Small intestine (tissue), 7 donors: ENCODE measurements at regions not wholly inside any gene's neighbourhood (a gene's known extent, or its start where the extent isn't known, plus 50 kb on each side); places are given as distances from the start of the nearest gene placed in this dataset.
A peak's percentile ranks its signal among the peaks of the same experiment; 100 is the strongest.

Experiments
- DNase-seq, 2 donors: peaks; one replicate each; pipeline versions ENCODE4 v3.0.0 to v3.0.0-alpha.2; 2013
- FAIRE-seq: peaks from 2 replicates; lab custom pipeline; 2012; peaks lifted over from hg19 to GRCh38; lab: Jason Lieb, UNC
- H3K27ac ChIP-seq, 3 donors: one replicate each; pipeline ENCODE4 v1.5.1; 2013; ENCODE audit warnings: low read length in 2 of 3, mild to moderate bottlenecking in 2 of 3, control low read depth in 1 of 3, inconsistent platforms in 1 of 3, low read depth in 1 of 3, moderate library complexity in 1 of 3
- H3K27me3 ChIP-seq, 3 donors: one replicate each; pipeline ENCODE4 v1.6.1; 2013; ENCODE audit warnings: low read length in 3 of 3, inconsistent platforms in 1 of 3; ENCODE audit not compliant: control insufficient read depth in 3 of 3, insufficient read depth in 3 of 3
- H3K36me3 ChIP-seq, 3 donors: one replicate each; pipeline ENCODE4 v1.6.1; 2013; ENCODE audit warnings: low read length in 3 of 3, inconsistent platforms in 1 of 3, low read depth in 1 of 3, mild to moderate bottlenecking in 1 of 3, moderate library complexity in 1 of 3; ENCODE audit not compliant: control insufficient read depth in 3 of 3, insufficient read depth in 2 of 3
- H3K4me1 ChIP-seq, 3 donors: one replicate each; pipeline ENCODE4 v1.6.1; 2013; ENCODE audit warnings: low read length in 2 of 3, inconsistent platforms in 1 of 3, low read depth in 1 of 3, mild to moderate bottlenecking in 1 of 3, moderate library complexity in 1 of 3; ENCODE audit not compliant: control insufficient read depth in 3 of 3, insufficient read depth in 2 of 3
- H3K4me3 ChIP-seq, 3 donors: one replicate each; pipeline ENCODE4 v1.5.1; 2013; ENCODE audit warnings: low read length in 3 of 3, control low read depth in 1 of 3, inconsistent platforms in 1 of 3, low read depth in 1 of 3, mild to moderate bottlenecking in 1 of 3, moderate library complexity in 1 of 3
- H3K9me3 ChIP-seq, 2 donors: one replicate each; pipeline ENCODE4 v1.6.1; 2013; ENCODE audit warnings: low read depth in 1 of 2, low read length in 1 of 2; ENCODE audit not compliant: control insufficient read depth in 2 of 2, insufficient read depth in 1 of 2
- WGBS, 3 donors: extraction: QIAGEN DNeasy Blood & Tissue Kit; methylation state at CpG; one replicate each; pipeline ENCODE4 v1.1.7; 2013; 5-methylcytosine and 5-hydroxymethylcytosine counted together
- donor health status: healthy with polysubstance abuse.
- donor health status: control.
- donor health status: control.
- donor health status: Bipolar disorder and iron deficiency.
- donor health status: healthy.

- DNase-seq (no peak), FAIRE-seq (no peak)
- no peaks in the 10 kb centered on the region for H3K27me3 ChIP-seq
- 59 to 95% (median 91%) methylated on average over 1 of the region's 1 CpG for WGBS, 3 donors
- H3K27ac ChIP-seq, result no peak overlapping the region
- peaks cover 0 to 39% of the 10 kb centered on the region in 2 donors for H3K9me3 ChIP-seq
- H3K36me3 ChIP-seq, result no peaks in the 10 kb centered on the region
- no peaks in the 10 kb centered on the region for H3K4me1 ChIP-seq
- H3K4me3 ChIP-seq, result no peak overlapping the region
Measured at GRCh38 chr5:110218981-110219380, 507.5 kb downstream of the TMEM232 start.

DNA sequence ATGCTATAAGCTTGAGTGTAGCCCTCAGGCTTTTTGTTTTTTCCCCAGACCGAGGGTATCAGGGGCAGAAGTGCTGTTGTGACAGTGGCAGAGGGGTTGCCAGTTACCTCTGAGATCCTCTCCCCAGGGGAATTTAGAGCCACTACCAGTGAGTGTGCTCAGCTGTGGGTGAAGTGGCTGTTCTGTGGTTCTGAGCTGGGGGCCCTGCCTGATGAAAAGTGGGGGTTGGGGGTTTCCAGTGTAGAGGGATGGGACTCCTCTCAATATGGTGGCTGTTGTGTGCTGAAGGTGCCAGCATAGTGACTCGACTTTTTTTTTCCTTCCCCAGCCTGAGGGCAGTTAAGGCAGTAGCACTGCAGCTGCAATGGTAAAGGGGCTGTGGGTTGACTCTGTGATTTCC lies 506.7 kb downstream of the TMEM232 start:
- H3K36me3 ChIP-seq, result no peaks in the 10 kb centered on the region
- peaks cover 0 to 39% of the 10 kb centered on the region in 2 donors for H3K9me3 ChIP-seq
- H3K4me3 ChIP-seq, result no peak overlapping the region
- no peaks in the 10 kb centered on the region for H3K27me3 ChIP-seq
- FAIRE-seq (no peak), DNase-seq (no peak)
- 56 to 75% (median 63%) methylated on average over 2 of the region's 2 CpGs for WGBS, 3 donors
- no peak overlapping the region for H3K27ac ChIP-seq
- H3K4me1 ChIP-seq, result no peaks in the 10 kb centered on the region

DNA sequence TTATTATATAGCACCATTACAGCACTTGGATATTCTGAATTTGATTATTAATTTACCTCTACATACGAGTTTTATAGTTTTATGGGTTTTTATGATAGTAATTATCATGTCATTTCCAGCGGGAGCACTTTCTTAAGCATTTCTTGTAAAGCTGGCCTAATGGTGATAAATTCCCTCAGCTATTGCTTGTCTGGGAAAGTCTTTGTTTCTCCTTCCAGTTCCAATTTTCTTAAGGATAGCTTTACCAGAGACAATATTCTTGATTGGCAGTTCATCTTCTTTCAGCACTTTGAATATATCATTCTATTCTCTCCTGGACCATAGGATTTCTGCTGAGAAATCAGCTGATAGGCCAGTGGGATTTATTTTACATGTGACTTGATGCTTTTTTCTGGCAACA lies 505.4 kb downstream of the TMEM232 start:
- H3K36me3 ChIP-seq, result no peaks in the 10 kb centered on the region
- DNase-seq (no peak), FAIRE-seq (no peak)
- H3K27me3 ChIP-seq, result no peaks in the 10 kb centered on the region
- no peak overlapping the region for H3K27ac ChIP-seq
- H3K4me1 ChIP-seq, result no peaks in the 10 kb centered on the region
- no peak overlapping the region for H3K4me3 ChIP-seq
- H3K9me3 ChIP-seq, result peaks cover 0 to 39% of the 10 kb centered on the region in 2 donors
- 14 to 54% (median 30%) methylated on average over 2 of the region's 2 CpGs for WGBS, 3 donors

- no peak for FAIRE-seq
- Histone ChIP-seq H3K27me3 (no peaks in the 10 kb centered on the region), H3K9me3 (peaks cover 0 to 42% of the 10 kb centered on the region in 2 donors), H3K36me3 (no peaks in the 10 kb centered on the region), H3K4me1 (no peaks in the 10 kb centered on the region), H3K4me3 (no peak overlapping the region), H3K27ac (no peak overlapping the region)
- DNase-seq, result no peak
- WGBS, 3 donors, result 48 to 73% (median 68%) methylated on average over 1 of the region's 1 CpG
Measured at GRCh38 chr5:110224050-110224449, 502.4 kb downstream of the TMEM232 start.

- peak; percentile 71 for FAIRE-seq
- Histone ChIP-seq H3K27me3 (no peaks in the 10 kb centered on the region), H3K4me1 (no peaks in the 10 kb centered on the region), H3K4me3 (no peak overlapping the region), H3K9me3 (peaks cover 0 to 25% of the 10 kb centered on the region in 2 donors), H3K27ac (no peak overlapping the region), H3K36me3 (no peaks in the 10 kb centered on the region)
- no peak for DNase-seq
- 90 to 97% (median 97%) methylated on average over 1 of the region's 1 CpG for WGBS, 3 donors
Measured at GRCh38 chr5:110225949-110226348, 500.5 kb downstream of the TMEM232 start.

GRCh38 chr5:110239786-110240185 lies 486.7 kb downstream of the TMEM232 start:
- Histone ChIP-seq H3K36me3 (no peaks in the 10 kb centered on the region), H3K27ac (no peak overlapping the region), H3K9me3 (no peaks in the 10 kb centered on the region), H3K4me3 (no peak overlapping the region), H3K27me3 (no peaks in the 10 kb centered on the region), H3K4me1 (no peaks in the 10 kb centered on the region)
- FAIRE-seq (no peak), DNase-seq (peak in 1 of 2 donors; percentile 5)
- WGBS, 3 donors, result 45 to 60% (median 52%) methylated on average over 2 of the region's 2 CpGs

DNA sequence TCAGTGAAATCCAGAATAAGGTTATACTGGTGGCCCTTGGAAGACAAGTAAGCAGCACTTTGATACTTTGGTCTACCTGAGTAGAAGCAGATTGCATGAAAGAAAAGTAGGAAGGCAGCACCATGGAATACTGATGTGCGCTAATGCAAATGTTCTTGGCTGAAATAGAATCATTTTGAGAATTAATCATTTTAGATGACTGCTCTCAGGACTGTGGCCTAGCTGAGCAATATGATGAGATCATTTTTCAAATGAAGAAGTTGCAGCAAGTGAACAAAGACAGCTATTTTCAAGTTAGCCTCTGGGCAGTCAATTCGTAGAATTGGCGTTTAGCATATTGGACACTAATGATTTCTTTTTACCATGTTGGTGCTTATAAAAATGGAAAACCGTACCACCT lies 483.5 kb downstream of the TMEM232 start:
- Histone ChIP-seq H3K4me3 (no peak overlapping the region), H3K27ac (no peak overlapping the region), H3K36me3 (no peaks in the 10 kb centered on the region), H3K9me3 (no peaks in the 10 kb centered on the region), H3K27me3 (no peaks in the 10 kb centered on the region), H3K4me1 (no peaks in the 10 kb centered on the region)
- no peak for FAIRE-seq
- WGBS, 3 donors, result 89 to 94% (median 93%) methylated on average over 4 of the region's 4 CpGs
- no peak for DNase-seq

- DNase-seq (no peak), FAIRE-seq (no peak)
- Histone ChIP-seq H3K4me3 (no peak overlapping the region), H3K4me1 (no peaks in the 10 kb centered on the region), H3K27ac (no peak overlapping the region), H3K36me3 (no peaks in the 10 kb centered on the region), H3K9me3 (no peaks in the 10 kb centered on the region), H3K27me3 (no peaks in the 10 kb centered on the region)
- WGBS, 3 donors, result 84 to 89% (median 88%) methylated on average over 3 of the region's 3 CpGs
Measured at GRCh38 chr5:110248921-110249320, 477.6 kb downstream of the TMEM232 start.

- no peak for FAIRE-seq
- Histone ChIP-seq H3K36me3 (no peaks in the 10 kb centered on the region), H3K27ac (no peak overlapping the region), H3K27me3 (no peaks in the 10 kb centered on the region), H3K9me3 (no peaks in the 10 kb centered on the region), H3K4me1 (no peaks in the 10 kb centered on the region), H3K4me3 (no peak overlapping the region)
- no peak for DNase-seq
- WGBS, 3 donors, result 91 to 97% (median 92%) methylated on average over 1 of the region's 1 CpG
Measured at GRCh38 chr5:110250355-110250754, 476.1 kb downstream of the TMEM232 start.
